BLaER1 treated with 17β-estradiol and CSF1 and Interleukin-3, amounts not matched to agents 10 nM and 100 nM (cell line): ENCODE measurements at regions not wholly inside any gene's neighbourhood (a gene's known extent, or its start where the extent isn't known, plus 50 kb on each side); places are given as distances from the start of the nearest gene placed in this dataset.

Experiments
- H3K27ac ChIP-seq, 11 experiments: shearing (Covaris generic); formaldehyde crosslinking; 2 replicates each; pipeline ENCODE4 v1.8.1; 2022
- H3K27me3 ChIP-seq, 11 experiments: shearing (Covaris generic); formaldehyde crosslinking; 2 replicates each; pipeline ENCODE4 v1.8.1; 2022
- H3K36me3 ChIP-seq, 11 experiments: shearing (Covaris generic); formaldehyde crosslinking; 2 replicates each; pipeline ENCODE4 v1.8.1; 2022
- H3K4me1 ChIP-seq, 10 experiments: shearing (Covaris generic); formaldehyde crosslinking; 2 replicates each; pipeline ENCODE4 v1.8.1; 2022
- H3K4me2 ChIP-seq, 11 experiments: shearing (Covaris generic); formaldehyde crosslinking; 2 replicates each; pipeline ENCODE4 v1.8.1; 2022
- H3K4me3 ChIP-seq, 10 experiments: shearing (Covaris generic); formaldehyde crosslinking; 2 replicates each; pipeline ENCODE4 v1.8.1; 2022
- H3K9ac ChIP-seq, 11 experiments: shearing (Covaris generic); formaldehyde crosslinking; 2 replicates each; pipeline ENCODE4 v1.8.1; 2022
- H3K9me3 ChIP-seq, 11 experiments: shearing (Covaris generic); formaldehyde crosslinking; replicated peaks in 1 of 11; 2 replicates each; pipeline ENCODE4 v1.8.1; 2022
- H4K20me1 ChIP-seq, 11 experiments: shearing (Covaris generic); formaldehyde crosslinking; 2 replicates each; pipeline ENCODE4 v1.8.1; 2022
- Cebpa-rat ChIP-seq, 11 experiments: shearing (Covaris generic); IDR thresholded peaks; 2 replicates each; pipeline ENCODE4 v1.8.1; 2022

GRCh38 chr16:80233097-80233835 lies 307.5 kb upstream of the DYNLRB2 start:
- Histone ChIP-seq H3K36me3 (no peaks in the 10 kb centered on the region), H3K4me1 (peaks cover 0 to 23% (median 9%) of the 10 kb centered on the region in 10 experiments; a peak in 15 of 20 replicates), H3K4me2 (0 out of 22 replicates have a peak overlapping the region, but pooled peaks of 2 of the 11 experiments have one; percentile 1 to 32), H3K4me3 (no peak overlapping the region), H3K27ac (no peak overlapping the region), H3K9me3 (no peaks in the 10 kb centered on the region), H3K9ac (no peak overlapping the region), H4K20me1 (no peaks in the 10 kb centered on the region), H3K27me3 (no peaks in the 10 kb centered on the region)
- TF ChIP-seq Cebpa-rat (IDR thresholded peaks at IDR 0.05) = no peak

GRCh38 chr16:80231888-80232287 lies 308.9 kb upstream of the DYNLRB2 start:
- H3K9me3 ChIP-seq = peaks cover 0 to 3% (median under 1%) of the 10 kb centered on the region in 11 experiments; a peak in 9 of 22 replicates
- H4K20me1 ChIP-seq = no peaks in the 10 kb centered on the region
- no peak overlapping the region for H3K4me3 ChIP-seq
- H3K9ac ChIP-seq = no peak overlapping the region
- peaks cover 0 to 23% (median 9%) of the 10 kb centered on the region in 10 experiments; a peak in 15 of 20 replicates for H3K4me1 ChIP-seq
- TF ChIP-seq Cebpa-rat (IDR thresholded peaks at IDR 0.05) = no peak
- no peaks in the 10 kb centered on the region for H3K27me3 ChIP-seq
- H3K27ac ChIP-seq = no peak overlapping the region
- no peaks in the 10 kb centered on the region for H3K36me3 ChIP-seq
- H3K4me2 ChIP-seq = peak overlapping the region in 9 of 11 experiments; percentile 24 to 46 (median 32); a peak in 16 of 22 replicates

- TF ChIP-seq Cebpa-rat (IDR thresholded peaks at IDR 0.05) = no peak
- no peaks in the 10 kb centered on the region for H3K27me3 ChIP-seq
- no peak overlapping the region for H3K9ac ChIP-seq
- peaks cover 0 to 23% (median 9%) of the 10 kb centered on the region in 10 experiments; a peak in 15 of 20 replicates for H3K4me1 ChIP-seq
- H3K4me3 ChIP-seq = no peak overlapping the region
- H3K4me2 ChIP-seq = peak overlapping the region in 7 of 11 experiments; percentile 24 to 46 (median 34); a peak in 11 of 22 replicates
- no peaks in the 10 kb centered on the region for H3K36me3 ChIP-seq
- no peak overlapping the region for H3K27ac ChIP-seq
- no peaks in the 10 kb centered on the region for H4K20me1 ChIP-seq
- H3K9me3 ChIP-seq = peaks cover 5 to 10% (median 9%) of the 10 kb centered on the region in 11 experiments; a peak in 17 of 22 replicates
These were observed 309.7 kb upstream of the DYNLRB2 start for GRCh38 chr16:80231121-80231520.

GRCh38 chr16:80230328-80231120 lies 310.3 kb upstream of the DYNLRB2 start:
- Histone ChIP-seq H3K27me3 (no peaks in the 10 kb centered on the region), H4K20me1 (no peaks in the 10 kb centered on the region), H3K4me3 (no peak overlapping the region), H3K9ac (no peak overlapping the region), H3K27ac (no peak overlapping the region), H3K36me3 (no peaks in the 10 kb centered on the region), H3K4me2 (no peak overlapping the region), H3K4me1 (peaks cover 0 to 23% (median 9%) of the 10 kb centered on the region in 10 experiments; a peak in 15 of 20 replicates), H3K9me3 (peaks cover 8 to 13% (median 11%) of the 10 kb centered on the region in 11 experiments; a peak in 17 of 22 replicates)
- TF ChIP-seq Cebpa-rat (IDR thresholded peaks at IDR 0.05) = no peak

GRCh38 chr16:80226499-80226898 lies 314.3 kb upstream of the DYNLRB2 start:
- Histone ChIP-seq H3K4me2 (no peak overlapping the region), H3K4me3 (no peak overlapping the region), H3K9me3 (peaks cover 8 to 13% (median 11%) of the 10 kb centered on the region in 11 experiments; a peak in 17 of 22 replicates), H3K4me1 (peaks cover 0 to 5% (median 2%) of the 10 kb centered on the region in 10 experiments; a peak in 15 of 20 replicates), H3K27me3 (no peaks in the 10 kb centered on the region), H4K20me1 (no peaks in the 10 kb centered on the region), H3K9ac (no peak overlapping the region), H3K36me3 (no peaks in the 10 kb centered on the region), H3K27ac (no peak overlapping the region)
- TF ChIP-seq Cebpa-rat (IDR thresholded peaks at IDR 0.05) = no peak

GRCh38 chr16:80210787-80211186 lies 330.0 kb upstream of the DYNLRB2 start:
- H3K9ac ChIP-seq = no peak overlapping the region

GRCh38 chr16:80208743-80209142 lies 332.1 kb upstream of the DYNLRB2 start:
- H3K4me3 ChIP-seq = no peak overlapping the region
- H3K36me3 ChIP-seq = no peaks in the 10 kb centered on the region
- H4K20me1 ChIP-seq = no peaks in the 10 kb centered on the region
- H3K9ac ChIP-seq = no peak overlapping the region
- no peak overlapping the region for H3K27ac ChIP-seq
- no peaks in the 10 kb centered on the region for H3K27me3 ChIP-seq
- TF ChIP-seq Cebpa-rat (IDR thresholded peaks at IDR 0.05) = no peak
- H3K4me2 ChIP-seq = no peak overlapping the region
- no peaks in the 10 kb centered on the region for H3K9me3 ChIP-seq
- no peaks in the 10 kb centered on the region for H3K4me1 ChIP-seq

More at GRCh38 chr16:80210787-80211186, 330.0 kb upstream of the DYNLRB2 start:
- no peaks in the 10 kb centered on the region for H3K27me3 ChIP-seq
- H3K36me3 ChIP-seq = no peaks in the 10 kb centered on the region
- H3K9me3 ChIP-seq = peaks cover 0 to 12% (median 5%) of the 10 kb centered on the region in 11 experiments; a peak in 12 of 22 replicates
- H4K20me1 ChIP-seq = no peaks in the 10 kb centered on the region
- H3K27ac ChIP-seq = no peak overlapping the region
- no peak overlapping the region for H3K4me2 ChIP-seq
- H3K4me3 ChIP-seq = no peak overlapping the region
- TF ChIP-seq Cebpa-rat (IDR thresholded peaks at IDR 0.05) = no peak
- no peaks in the 10 kb centered on the region for H3K4me1 ChIP-seq

GRCh38 chr16:80208015-80208414 lies 332.8 kb upstream of the DYNLRB2 start:
- Histone ChIP-seq H3K27me3 (no peaks in the 10 kb centered on the region), H3K27ac (no peak overlapping the region), H3K4me1 (no peaks in the 10 kb centered on the region), H3K36me3 (no peaks in the 10 kb centered on the region), H4K20me1 (no peaks in the 10 kb centered on the region), H3K9me3 (no peaks in the 10 kb centered on the region), H3K4me3 (no peak overlapping the region), H3K9ac (no peak overlapping the region), H3K4me2 (no peak overlapping the region)
- no peak for TF ChIP-seq Cebpa-rat (IDR thresholded peaks at IDR 0.05)

GRCh38 chr16:80203821-80204220 lies 337.0 kb upstream of the DYNLRB2 start:
- Histone ChIP-seq H3K9ac (no peak overlapping the region), H3K9me3 (no peaks in the 10 kb centered on the region), H3K4me1 (no peaks in the 10 kb centered on the region), H3K4me3 (no peak overlapping the region), H3K36me3 (no peaks in the 10 kb centered on the region), H3K4me2 (no peak overlapping the region), H3K27ac (no peak overlapping the region), H3K27me3 (no peaks in the 10 kb centered on the region), H4K20me1 (no peaks in the 10 kb centered on the region)
- no peak for TF ChIP-seq Cebpa-rat (IDR thresholded peaks at IDR 0.05)
